ENCODE measurements at regions not wholly inside any gene's neighbourhood (a gene's known extent, or its start where the extent isn't known, plus 50 kb on each side); places are given as distances from the start of the nearest gene placed in this dataset.
"Not testable (repeated sequence)": the region's sequence is repeated elsewhere in the genome, so short reads cannot be mapped to it uniquely, and the experiment has no call there.

DNA sequence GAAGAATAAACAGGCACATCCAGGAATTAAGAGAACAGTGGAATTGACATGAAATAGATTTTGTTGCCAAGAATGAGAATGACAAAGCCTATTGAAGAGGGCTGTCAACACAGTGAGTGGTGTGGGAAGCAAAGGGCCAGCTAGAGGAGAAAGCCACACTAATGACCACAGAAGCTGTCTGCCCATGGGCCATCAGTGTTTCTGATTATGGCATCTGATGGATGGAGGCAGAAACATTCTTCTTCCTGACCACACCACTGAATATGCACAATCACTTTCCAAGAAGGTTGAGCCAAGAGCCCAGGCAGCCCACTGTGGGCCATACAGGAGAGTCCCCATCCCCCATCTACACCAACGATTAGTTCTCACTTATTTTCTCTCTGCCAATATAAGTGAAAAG, 146.0 kb upstream of the SH3BP4 start:
- ATAC-seq, result no peak
- DNase-seq (ENCODE audit: low spot score), result no peak

DNA sequence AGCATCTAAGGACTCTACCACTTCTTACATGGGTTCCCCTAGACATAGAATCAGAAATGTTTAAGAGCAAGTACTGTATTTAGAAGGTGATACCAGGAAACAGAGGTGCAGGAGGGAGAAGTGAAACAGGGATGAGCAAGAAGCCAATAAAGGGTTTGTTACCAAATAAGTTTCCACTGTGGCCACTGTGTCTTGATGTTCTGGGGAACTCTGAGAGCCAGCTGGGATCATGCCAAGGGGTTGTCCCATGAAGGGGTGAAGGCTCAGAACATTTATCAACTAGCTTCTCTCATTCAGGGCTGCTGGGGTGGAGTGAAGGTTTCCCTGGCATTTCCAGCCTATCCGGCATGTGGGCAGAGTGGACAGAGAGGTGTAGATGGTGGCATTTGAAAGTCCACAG, 147.1 kb upstream of the SH3BP4 start:
- DNase-seq (ENCODE audit: low spot score), result no peak
- ATAC-seq, result no peak

DNA sequence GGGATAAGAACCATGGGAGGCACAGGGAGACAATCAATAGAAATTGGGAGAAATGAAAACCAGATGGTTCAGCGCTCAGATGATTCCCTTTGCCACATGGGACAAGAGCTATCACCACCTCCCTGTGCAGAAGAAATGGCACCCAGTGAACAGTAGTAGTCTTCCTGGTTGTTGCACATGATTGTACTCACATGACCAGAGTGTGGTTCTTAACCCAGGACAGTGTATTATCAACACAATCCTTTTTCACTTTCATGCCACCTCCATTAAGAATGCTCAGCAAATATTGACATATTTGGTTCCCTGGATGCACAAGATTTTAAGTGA, 149.0 kb upstream of the SH3BP4 start:
- ATAC-seq (peak; percentile 57), DNase-seq (ENCODE audit: low spot score) (no peak)

DNA sequence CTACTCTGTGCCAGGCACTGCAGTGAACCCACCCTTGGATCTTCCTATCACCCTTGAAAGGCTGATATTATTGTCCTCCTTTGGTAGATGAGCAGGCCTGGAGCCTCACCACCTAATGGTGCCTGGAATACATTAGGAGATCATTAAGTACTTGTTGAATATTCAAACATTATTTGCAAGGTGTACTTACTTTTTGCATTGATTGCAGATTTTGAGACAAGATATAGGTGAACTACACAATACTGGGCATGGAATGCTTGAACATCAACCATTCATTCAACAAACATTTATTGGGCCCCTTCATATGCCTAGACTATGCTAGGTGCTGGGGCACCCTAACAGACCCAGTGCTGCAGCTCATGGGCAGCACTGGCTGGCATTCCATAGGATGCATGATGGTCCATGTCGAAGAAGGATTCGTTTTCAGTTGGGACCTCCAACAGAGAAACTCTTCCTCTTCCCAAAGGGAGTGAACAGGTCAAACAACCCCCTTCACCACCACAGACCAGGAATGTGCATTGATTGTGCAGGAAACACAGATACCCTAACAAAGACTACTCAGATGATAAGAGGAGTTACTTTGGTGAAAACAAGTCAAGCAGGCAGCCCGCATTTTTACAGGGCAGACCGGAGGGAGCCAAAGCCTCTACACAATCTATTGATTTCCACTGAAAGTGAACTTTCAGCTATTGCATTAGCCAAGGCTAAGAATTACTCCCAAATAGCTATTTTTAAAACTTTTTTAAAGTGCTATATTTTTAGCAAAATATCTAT, 149.6 kb upstream of the SH3BP4 start:
- ATAC-seq (peak; percentile 82), DNase-seq (ENCODE audit: low spot score) (no peak)

DNA sequence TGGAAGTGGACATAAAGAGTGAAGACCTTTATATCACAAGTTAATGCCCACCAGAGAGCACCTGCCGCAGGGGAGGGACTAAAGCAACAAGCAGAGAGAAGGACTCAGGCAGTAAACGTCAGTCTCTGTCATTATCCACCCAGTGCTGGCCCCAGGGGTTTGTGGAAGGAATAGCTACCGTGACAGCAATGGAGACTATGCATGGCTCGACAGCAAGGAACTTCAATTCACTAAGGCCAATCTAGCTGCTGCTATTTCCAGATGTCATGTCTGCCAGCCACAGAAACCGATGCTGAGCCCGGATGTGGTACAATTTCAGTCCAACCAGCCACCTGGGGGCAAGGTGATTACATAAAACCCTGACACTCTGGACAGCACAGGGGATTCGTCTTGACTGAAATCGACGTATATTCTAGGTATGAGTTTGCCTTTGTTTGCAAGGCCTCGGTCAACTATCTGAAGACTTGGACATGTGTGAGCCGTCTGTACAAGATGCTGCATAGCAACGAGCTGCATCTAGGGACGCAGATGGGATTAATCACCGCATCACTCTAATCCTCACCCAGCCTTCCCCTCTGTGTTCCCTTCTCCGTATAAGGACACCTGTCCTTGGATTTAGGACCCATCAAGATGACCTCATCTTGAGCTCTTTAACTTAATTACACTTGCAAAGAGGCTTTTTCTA, 154.1 kb upstream of the SH3BP4 start:
- ATAC-seq (no peak), DNase-seq (ENCODE audit: low spot score) (no peak)

DNA sequence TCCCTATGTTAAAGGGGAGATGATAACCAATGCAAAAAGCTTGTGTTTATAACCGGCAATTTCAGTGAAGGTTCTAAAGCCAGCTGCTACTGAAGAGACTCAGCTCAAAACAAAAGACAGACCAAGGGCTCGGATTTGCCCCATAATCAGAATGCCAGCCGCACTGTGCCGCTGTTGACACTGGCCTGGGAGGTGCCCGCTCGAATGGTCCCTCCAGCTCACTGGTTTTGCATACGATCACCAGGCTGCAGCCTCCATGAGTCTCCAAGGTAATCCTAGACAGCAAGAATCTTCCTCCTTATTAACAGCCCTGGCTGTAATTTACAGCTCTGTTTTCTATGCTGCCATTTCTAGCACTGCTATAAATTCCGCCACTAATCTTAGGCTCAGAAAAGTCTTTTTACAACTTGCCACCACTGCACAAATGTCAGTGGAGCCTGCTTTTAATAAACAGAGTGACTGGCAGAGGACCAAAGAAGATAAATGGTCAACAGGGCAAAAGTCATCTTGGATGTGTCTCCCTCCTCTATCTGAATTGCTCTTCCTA, 155.7 kb upstream of the SH3BP4 start:
- ATAC-seq (peak; percentile 92), DNase-seq (ENCODE audit: low spot score) (peak; percentile 67)

DNA sequence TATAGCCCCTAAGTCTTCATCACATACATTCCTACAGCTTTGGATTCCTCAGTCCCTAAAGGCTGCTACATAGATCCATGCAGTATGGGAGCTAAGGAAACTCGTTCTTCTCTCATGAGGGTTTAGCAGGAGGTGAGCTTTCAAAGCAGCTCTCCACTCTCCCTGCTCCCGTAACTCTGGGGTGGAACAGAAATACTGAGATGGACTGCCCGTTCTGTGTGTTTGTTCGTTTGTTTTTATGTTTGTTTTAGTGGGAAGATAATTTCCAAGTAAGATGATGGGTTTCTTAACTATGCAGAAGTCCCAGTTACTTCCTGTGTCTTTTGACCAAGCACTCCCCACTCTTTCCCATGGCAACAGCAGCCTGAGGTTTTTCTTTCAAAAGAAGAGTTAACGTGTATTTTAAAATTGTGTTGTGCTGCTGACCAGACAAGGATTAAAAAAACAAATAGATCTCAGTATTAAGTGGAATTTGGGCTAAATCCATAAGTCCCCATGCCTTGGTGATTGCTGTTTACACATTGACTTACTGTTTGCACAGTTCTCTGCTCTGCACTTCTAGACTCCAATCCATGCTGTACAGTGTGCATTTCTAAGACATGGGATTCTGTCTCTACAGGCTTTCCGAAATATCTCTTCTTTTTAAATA, 156.4 kb upstream of the SH3BP4 start:
- ATAC-seq, result peak; percentile 80
- no peak for DNase-seq (ENCODE audit: low spot score)

DNA sequence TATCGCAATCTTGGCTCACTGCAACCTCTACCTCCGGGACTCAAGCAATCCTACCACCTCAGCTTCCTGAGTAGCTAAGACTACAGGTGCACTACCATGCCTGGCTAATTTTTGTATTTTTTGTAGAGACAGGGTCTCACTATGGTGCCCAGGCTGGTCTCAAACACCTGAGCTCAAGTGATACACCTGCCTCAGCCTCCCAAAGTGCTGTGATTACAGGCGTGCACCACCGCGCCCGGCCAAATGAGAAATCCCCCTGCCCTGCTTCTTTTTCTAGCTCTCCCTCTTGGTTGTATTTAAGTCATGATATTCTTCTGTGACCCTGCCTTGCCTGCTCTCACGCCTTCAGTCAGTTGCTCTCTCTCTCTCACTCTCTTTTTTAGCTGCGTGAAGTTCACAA, 157.0 kb upstream of the SH3BP4 start:
- ATAC-seq, result no peak
- no peak for DNase-seq (ENCODE audit: low spot score)

DNA sequence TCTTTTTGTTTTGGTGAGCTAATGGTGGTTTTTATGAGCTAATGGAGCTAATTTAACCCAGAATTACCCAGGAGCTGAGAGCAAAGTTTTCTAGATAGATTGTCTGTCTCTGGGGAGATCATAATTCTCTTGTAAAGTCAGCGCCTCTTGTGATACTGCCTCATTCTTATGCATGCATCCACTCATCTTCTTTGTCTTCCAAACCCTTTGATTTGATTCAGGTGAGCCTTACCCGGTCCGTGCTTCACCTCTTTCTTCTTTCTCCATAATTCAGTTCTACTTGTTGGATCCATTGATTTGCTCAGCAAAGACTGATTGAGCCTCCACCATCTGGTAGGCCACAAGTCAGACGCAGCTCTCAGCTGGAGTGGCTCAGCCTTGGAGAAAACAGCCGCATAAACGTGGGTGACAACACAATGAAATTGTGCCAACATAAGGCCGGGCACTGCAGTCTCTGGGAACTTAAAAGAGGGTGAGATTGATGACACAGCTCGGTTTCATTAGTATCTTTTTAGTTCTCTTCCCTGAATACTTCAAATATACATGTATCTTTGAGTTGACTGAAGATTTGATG, 158.5 kb upstream of the SH3BP4 start:
- no peak for ATAC-seq

DNA sequence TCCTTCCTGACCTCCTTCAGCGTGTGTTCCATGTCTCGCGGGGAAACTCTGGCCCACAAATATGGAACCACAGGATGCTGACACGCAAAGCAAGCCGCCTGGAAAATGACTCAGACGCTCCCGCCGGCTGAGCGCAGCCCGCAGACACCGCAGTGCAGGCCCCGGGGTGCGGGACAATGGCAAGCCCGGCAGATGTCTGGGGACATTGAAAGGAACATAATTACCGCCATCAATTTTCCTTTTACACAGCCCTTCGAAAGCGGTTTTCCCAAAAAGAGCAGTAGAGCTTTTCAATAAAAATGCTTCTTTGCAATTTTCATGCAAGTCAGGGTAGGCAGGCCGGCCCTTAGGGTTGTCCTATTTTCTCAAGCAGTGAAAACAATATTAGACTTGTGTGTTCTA, 159.2 kb upstream of the SH3BP4 start:
- DNase-seq (ENCODE audit: low spot score) (no peak), ATAC-seq (no peak)

More for the DNA sequence above, 158.5 kb upstream of the SH3BP4 start:
- DNase-seq (ENCODE audit: low spot score), result no peak

DNA sequence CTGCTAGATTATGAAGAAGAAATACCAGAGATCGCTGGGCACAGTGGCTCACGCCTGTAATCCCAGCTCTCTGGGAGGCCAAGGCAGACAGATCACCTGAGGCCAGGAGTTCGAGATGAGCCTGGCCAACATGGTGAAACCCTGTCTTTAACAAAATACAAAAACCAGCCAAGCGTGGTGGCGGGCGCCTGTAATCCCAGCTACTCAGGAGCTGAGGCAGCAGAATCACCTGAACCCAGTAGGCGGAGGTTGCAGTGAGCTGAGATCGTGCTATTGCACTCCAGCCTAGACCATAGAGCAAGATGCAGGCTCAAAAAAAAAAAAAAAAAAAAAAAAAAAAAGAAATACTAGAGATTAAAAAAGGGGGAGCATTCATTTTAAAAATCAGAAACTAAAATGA, 159.7 kb upstream of the SH3BP4 start:
- ATAC-seq, result not testable (repeated sequence)

DNA sequence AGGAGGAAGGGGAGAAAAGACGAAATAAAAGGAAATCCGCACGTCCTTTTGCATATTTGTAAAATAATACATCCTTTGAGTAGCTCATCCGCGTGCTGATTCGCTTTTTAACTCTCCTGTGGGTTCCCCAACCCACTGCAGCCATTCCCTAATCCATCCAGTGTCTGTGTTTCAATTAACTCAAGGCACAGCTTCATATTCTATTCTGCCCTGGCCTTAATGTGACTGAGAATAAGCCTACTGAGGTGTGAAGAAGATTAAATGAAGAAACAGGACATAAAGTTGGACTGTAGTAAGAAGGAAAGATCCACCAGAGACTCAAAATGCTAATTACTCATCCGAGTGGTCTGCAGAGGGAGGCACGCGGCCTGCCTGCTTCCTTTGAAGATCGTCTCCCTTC, 161.4 kb upstream of the SH3BP4 start:
- no peak for DNase-seq (ENCODE audit: low spot score)

More for the DNA sequence above, 159.7 kb upstream of the SH3BP4 start:
- DNase-seq (ENCODE audit: low spot score), result not testable (repeated sequence)

DNA sequence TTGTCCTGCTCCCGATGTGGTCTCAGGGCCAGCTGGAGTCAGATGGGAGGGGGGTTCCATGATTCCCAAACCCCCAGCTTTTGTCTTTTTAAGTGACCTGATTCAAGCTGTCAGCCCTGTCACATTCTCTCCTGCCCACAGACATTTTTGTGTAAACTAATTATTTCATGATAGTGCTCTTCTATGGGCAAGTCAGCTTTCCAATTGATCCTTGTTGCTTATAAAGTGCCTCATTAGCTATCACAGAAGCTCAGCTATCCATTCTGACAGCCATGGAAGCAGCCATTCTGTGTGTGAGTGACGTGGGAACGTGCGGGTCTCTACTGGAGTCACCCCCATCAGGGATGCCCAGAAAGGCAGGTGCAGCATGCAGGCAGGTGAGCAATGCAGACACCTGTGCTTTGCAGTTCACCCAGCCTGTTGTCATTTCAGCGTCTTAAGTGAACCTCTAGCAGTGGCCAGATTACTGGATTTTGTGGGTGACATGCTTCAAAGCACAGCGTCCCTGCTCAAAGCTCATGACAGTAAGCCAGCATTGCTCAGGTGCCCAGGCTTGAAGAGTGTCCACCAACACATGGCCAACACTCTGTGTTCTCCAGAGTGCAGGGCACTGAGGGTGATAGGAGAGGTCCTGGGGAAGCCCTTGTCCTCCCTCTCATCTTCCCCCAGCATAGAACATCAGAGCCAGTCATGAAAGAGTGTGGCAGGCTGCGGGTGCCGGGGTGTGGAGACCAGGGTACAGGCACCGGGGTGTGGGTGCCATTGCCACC, 162.1 kb upstream of the SH3BP4 start:
- DNase-seq (ENCODE audit: low spot score) (no peak), ATAC-seq (no peak)

More for the DNA sequence above, 161.4 kb upstream of the SH3BP4 start:
- no peak for ATAC-seq

DNA sequence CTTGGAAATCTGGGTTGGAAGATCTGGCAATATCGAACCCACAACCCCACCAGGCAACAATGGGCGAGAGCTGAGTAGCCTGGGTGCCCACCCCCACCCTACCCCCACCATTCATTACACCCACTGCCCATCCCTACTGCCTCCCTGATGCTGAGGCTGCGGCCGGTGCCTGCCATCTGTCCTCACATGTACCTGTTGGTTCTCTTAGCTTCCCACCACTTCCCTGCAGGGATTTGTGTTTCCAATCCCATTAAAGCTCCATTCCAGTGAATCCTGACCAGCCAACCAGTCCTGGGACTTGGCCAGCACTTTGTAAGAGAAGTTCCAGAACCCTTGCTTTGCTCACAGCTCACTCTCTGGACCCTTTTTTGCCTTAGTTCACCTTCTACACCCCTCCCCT, 163.0 kb upstream of the SH3BP4 start:
- ATAC-seq (no peak), DNase-seq (ENCODE audit: low spot score) (no peak)

DNA sequence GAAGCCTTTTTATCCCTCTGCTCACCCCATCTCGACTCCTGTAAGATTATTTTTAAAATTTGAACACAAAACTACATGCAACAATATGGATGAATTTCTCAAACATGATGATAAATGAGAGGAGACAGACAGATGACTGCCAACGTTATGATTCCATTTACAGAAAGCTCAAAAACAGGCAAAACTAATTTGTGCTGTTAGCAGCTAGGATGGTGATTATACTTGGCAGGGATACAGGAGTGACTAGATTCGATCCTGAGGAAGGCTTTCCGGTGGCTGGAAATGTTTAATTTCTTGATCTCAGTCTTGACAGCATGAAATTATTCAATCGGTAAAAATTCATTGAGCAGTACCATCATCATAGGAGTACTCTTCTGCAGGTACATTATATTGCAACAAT, 163.4 kb upstream of the SH3BP4 start:
- DNase-seq (ENCODE audit: low spot score) (no peak), ATAC-seq (no peak)

DNA sequence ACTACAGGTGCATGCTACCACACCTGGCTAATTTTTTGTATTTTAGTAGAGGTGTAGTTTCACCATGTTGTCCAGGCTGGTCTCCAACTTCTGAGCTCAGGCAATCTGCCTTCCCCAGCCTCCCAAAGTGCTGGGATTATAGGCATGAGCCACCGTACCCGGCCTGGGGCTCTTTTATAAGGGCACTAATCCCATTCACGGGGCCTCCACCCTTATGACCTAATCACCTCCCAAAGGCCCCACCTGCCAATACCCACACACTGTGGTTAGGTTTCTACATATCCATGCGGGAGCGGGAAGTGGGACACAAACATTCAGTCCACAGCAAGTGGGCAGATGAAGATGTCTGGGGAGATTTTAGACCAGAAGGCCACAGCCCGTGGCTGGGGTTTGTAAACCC, 164.7 kb upstream of the SH3BP4 start:
- no peak for ATAC-seq

DNA sequence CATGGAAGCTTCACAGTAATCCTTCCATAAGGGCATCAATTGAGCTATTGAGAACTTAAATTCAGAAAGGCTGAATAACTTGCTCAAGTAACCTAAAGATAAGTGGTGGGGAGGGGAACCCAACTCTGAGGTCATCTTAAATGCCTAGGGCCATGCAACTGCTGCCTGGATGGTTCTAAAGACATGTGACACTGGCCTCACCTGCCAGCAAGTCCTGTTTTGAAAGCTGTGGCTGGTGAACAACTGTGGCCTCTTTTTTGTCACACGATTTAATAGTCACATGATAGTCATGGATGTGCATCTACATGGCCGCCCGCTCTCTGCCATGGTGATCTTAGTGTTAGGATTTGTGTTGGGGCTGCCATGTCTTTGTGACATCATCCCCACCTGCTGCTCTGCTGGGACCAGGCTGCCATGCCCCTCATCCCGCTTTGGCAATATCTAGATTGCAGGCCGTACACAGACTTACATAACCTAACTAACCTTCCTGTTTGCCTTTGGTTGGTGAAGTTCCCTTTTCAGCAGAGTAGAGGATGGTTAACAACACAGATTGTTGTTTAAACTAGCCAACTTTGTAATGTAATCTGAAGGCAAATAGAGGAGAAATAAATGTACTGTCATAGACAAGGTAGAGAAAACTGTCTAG, 177.9 kb upstream of the SH3BP4 start:
- DNase-seq (ENCODE audit: low spot score) (no peak), ATAC-seq (no peak)

More for the DNA sequence above, 164.7 kb upstream of the SH3BP4 start:
- DNase-seq (ENCODE audit: low spot score), result no peak

DNA sequence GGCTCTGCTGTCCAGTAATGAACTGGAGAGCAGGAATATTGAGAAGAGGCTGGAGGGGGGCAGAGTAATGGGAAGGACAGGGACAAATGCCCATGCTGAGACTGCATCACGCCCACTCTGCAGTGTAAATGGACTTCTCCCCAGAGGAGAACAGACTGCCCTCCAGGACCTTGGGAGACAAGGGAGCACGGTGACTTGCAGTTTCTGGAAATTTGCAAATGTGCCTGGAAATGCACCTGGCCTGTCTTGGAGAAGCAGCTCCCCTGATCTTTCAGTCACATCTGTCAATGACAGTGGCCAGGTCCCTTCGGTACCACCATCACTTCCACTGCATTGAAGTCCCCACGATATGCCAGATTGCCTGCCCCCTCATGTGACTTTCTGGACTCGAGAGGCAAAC, 178.7 kb upstream of the SH3BP4 start:
- no peak for ATAC-seq
- DNase-seq (ENCODE audit: low spot score), result no peak

DNA sequence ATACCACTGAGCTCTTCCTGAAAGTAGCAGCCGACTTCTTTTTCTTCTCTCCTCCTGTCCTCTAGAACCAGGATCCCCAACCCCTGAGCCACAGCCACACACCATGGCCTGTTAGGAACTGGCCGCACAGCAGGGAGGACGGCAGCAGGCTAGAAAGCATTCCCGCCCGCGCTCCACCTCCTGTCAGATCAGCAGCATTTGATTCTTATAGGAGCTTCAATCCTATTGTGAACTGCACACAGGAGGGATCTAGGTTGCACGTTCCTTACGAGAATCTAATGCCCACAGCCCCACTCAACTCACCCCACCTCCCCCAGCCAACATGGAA, 179.1 kb upstream of the SH3BP4 start:
- ATAC-seq, result no peak
- DNase-seq (ENCODE audit: low spot score), result no peak

DNA sequence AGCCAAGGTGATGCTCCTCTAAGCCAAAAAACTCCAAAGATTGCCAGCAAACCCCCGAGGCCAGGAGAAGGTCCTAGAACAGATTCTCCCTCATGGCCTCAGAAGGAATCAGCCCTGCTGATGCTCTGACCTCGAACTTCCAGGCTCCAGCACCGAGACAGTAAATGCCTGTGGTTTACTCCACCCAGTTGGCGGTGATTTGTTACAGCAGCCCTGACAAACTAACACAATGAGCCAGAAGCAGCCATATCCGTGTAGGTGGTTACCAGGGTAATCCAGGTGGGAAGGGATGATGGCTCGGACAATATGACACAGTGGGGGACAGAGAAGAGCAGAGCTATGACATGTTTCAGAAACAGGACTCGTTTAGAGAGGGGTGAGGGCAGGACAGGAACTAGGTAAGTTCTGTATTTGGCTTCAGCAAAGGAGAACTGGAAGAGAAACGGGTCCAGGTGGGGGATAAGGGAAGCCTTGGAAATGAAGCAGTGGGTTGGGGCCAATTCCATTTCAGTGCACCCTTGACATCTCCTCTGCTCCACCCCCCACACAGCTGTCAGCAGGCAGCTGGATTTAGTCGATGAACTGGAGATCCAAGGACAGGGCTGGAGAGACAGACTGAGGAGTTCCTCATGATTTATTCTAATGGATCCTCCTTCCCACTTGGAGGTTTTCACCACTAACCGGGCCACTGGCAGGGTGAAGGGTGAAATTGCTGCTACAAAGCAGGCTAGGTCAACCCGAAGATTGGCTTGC, 179.7 kb upstream of the SH3BP4 start:
- DNase-seq (ENCODE audit: low spot score) (no peak), ATAC-seq (no peak)

Measured in left lobe of liver (tissue), 2 donors.